DND-41 (cell line): ENCODE measurements at regions not wholly inside any gene's neighbourhood (a gene's known extent, or its start where the extent isn't known, plus 50 kb on each side); places are given as distances from the start of the nearest gene placed in this dataset.
"Not testable (repeated sequence)": the region's sequence is repeated elsewhere in the genome, so short reads cannot be mapped to it uniquely, and the experiment has no call there.

Experiments used
- ATAC-seq: fragments of 200-7000 bp; cut with Tn5 transposase; 3 replicates; pipeline ENCODE4 v1.9.1; 2021; ENCODE audit warnings: low read depth; ENCODE audit not compliant: insufficient read depth
- DNase-seq: peaks from one replicate; pipeline ENCODE4 v3.0.0-alpha.2; 2020
- H2AFZ ChIP-seq: 2 replicates; pipeline ENCODE4 v1.6.0; 2012; ENCODE audit warnings: low read depth, low read length
- H3K27ac ChIP-seq: 2 replicates; pipeline ENCODE4 v1.5.1; 2012; ENCODE audit warnings: low read length, inconsistent platforms
- H3K27me3 ChIP-seq: fragments of 200-600 bp; sonication (generic); 2 replicates; pipeline ENCODE4 v1.6.0; 2012; ENCODE audit warnings: low read length, mild to moderate bottlenecking, inconsistent platforms; ENCODE audit not compliant: insufficient read depth, poor library complexity
- H3K36me3 ChIP-seq: 2 replicates; pipeline ENCODE4 v1.5.1; 2012; ENCODE audit warnings: low read length, inconsistent platforms; ENCODE audit not compliant: insufficient read depth
- H3K4me1 ChIP-seq: 2 replicates; pipeline ENCODE4 v1.5.1; 2012; ENCODE audit warnings: mild to moderate bottlenecking, low read length; ENCODE audit not compliant: insufficient read depth
- H3K4me2 ChIP-seq: 2 replicates; pipeline ENCODE4 v1.6.0; 2012; ENCODE audit warnings: mild to moderate bottlenecking, moderate library complexity, low read length, inconsistent platforms; ENCODE audit not compliant: insufficient read depth
- H3K4me3 ChIP-seq, 2 experiments: fragments of 200-600 bp in 1 of 2; shearing (Covaris generic) in 1 of 2; 2 replicates each; pipeline ENCODE4 v1.5.1; 2012 to 2016; ENCODE audit warnings: inconsistent platforms in 2 of 2, low read length in 2 of 2, mild to moderate bottlenecking in 2 of 2, low read depth in 1 of 2, moderate library complexity in 1 of 2
- H3K79me2 ChIP-seq: 2 replicates; pipeline ENCODE4 v1.6.0; 2012; ENCODE audit warnings: low read length, inconsistent platforms; ENCODE audit not compliant: insufficient read depth
- H3K9ac ChIP-seq: 2 replicates; pipeline ENCODE4 v1.6.0; 2012; ENCODE audit warnings: low read depth, mild to moderate bottlenecking, inconsistent platforms, low read length, moderate library complexity
- H3K9me3 ChIP-seq: 2 replicates; pipeline ENCODE4 v1.5.1; 2012; ENCODE audit warnings: low read length, moderate library complexity, mild to moderate bottlenecking, inconsistent platforms; ENCODE audit not compliant: insufficient read depth, severe bottlenecking
- H4K20me1 ChIP-seq: 2 replicates; pipeline ENCODE4 v1.6.0; 2012; ENCODE audit warnings: low read length; ENCODE audit not compliant: insufficient read depth
- CTCF ChIP-seq: IDR thresholded peaks from 2 replicates; pipeline ENCODE4 v1.5.1; 2012; ENCODE audit warnings: borderline replicate concordance, low read length, moderate library complexity, mild to moderate bottlenecking; ENCODE audit not compliant: poor library complexity, severe bottlenecking; ENCODE audit errors: extremely low read depth

- H4K20me1 ChIP-seq, H3K79me2 ChIP-seq, H3K4me2 ChIP-seq, DNase-seq, H3K9me3 ChIP-seq, H3K27ac ChIP-seq, H3K36me3 ChIP-seq, H3K4me3 ChIP-seq, H3K9ac ChIP-seq, ATAC-seq, H3K4me1 ChIP-seq, H2AFZ ChIP-seq, H3K27me3 ChIP-seq: not testable (repeated sequence)
Observed at GRCh38 chr2:89947208-89947815, 1255.8 kb downstream of the RPIA start.

GRCh38 chr2:89948102-89948501 is 1256.6 kb downstream of the RPIA start:
- H3K4me3 ChIP-seq, H3K9me3 ChIP-seq, H2AFZ ChIP-seq, H3K36me3 ChIP-seq, H4K20me1 ChIP-seq, H3K4me2 ChIP-seq, H3K4me1 ChIP-seq, H3K27ac ChIP-seq, H3K9ac ChIP-seq, H3K79me2 ChIP-seq, DNase-seq, H3K27me3 ChIP-seq, ATAC-seq: not testable (repeated sequence)

GRCh38 chr2:89950807-89951206 is 1259.3 kb downstream of the RPIA start:
- H3K4me1 ChIP-seq, H3K9ac ChIP-seq, H3K4me2 ChIP-seq, H4K20me1 ChIP-seq, H3K9me3 ChIP-seq, H3K36me3 ChIP-seq, DNase-seq, H3K79me2 ChIP-seq, H2AFZ ChIP-seq, H3K27me3 ChIP-seq, H3K4me3 ChIP-seq, H3K27ac ChIP-seq: not testable (repeated sequence)
- 0 out of 3 replicates have a peak, but pooled peaks have one; percentile 50 for ATAC-seq

GRCh38 chr2:89957236-89957635 is 1265.8 kb downstream of the RPIA start:
- not testable (repeated sequence) for H3K4me3 ChIP-seq, H3K36me3 ChIP-seq, H3K9me3 ChIP-seq, DNase-seq, H3K4me2 ChIP-seq, ATAC-seq, H3K4me1 ChIP-seq, H3K9ac ChIP-seq, H3K27ac ChIP-seq, H3K79me2 ChIP-seq, H3K27me3 ChIP-seq, H2AFZ ChIP-seq, H4K20me1 ChIP-seq
- TF ChIP-seq CTCF: peak; percentile 11

- not testable (repeated sequence) for H3K27ac ChIP-seq, H3K4me1 ChIP-seq, H3K9ac ChIP-seq, H3K9me3 ChIP-seq, DNase-seq, ATAC-seq, H3K79me2 ChIP-seq, H3K4me2 ChIP-seq, H2AFZ ChIP-seq, H3K36me3 ChIP-seq, H4K20me1 ChIP-seq, H3K4me3 ChIP-seq, H3K27me3 ChIP-seq
Observed at GRCh38 chr2:89959729-89960378, 1268.4 kb downstream of the RPIA start.

- not testable (repeated sequence) for H3K4me1 ChIP-seq, H3K36me3 ChIP-seq, H3K4me3 ChIP-seq, DNase-seq, ATAC-seq, H2AFZ ChIP-seq, H3K27ac ChIP-seq, H3K79me2 ChIP-seq, H3K4me2 ChIP-seq, H3K9ac ChIP-seq, H4K20me1 ChIP-seq, H3K27me3 ChIP-seq, H3K9me3 ChIP-seq
Observed at GRCh38 chr2:89960570-89960969, 1269.1 kb downstream of the RPIA start.

GRCh38 chr2:89968567-89968966 is 1277.1 kb downstream of the RPIA start:
- H4K20me1 ChIP-seq, H3K4me2 ChIP-seq, H3K4me3 ChIP-seq, H3K27me3 ChIP-seq, H3K79me2 ChIP-seq, H3K36me3 ChIP-seq, H3K27ac ChIP-seq, H3K9ac ChIP-seq, H2AFZ ChIP-seq, ATAC-seq, DNase-seq, H3K9me3 ChIP-seq, H3K4me1 ChIP-seq: not testable (repeated sequence)
